PC-3 (cell line): ENCODE measurements at regions not wholly inside any gene's neighbourhood (a gene's known extent, or its start where the extent isn't known, plus 50 kb on each side); places are given as distances from the start of the nearest gene placed in this dataset.

Experiments used
- CTCF ChIP-seq: fragments of 300-600 bp; sonication (generic); conservative IDR thresholded peaks from 2 replicates; pipeline ENCODE4 v1.5.1; 2017; ENCODE audit warnings: antibody characterized with exemption, low read depth, mild to moderate bottlenecking, low read length
- EZH2 ChIP-seq: fragments of 300-600 bp; sonication (generic); IDR thresholded peaks from one replicate; pipeline ENCODE4 v1.6.1; 2017; ENCODE audit warnings: antibody characterized with exemption, mild to moderate bottlenecking, low read length; ENCODE audit not compliant: unreplicated experiment
- EZH2phosphoT487 ChIP-seq: fragments of 300-600 bp; sonication (generic); IDR thresholded peaks from 2 replicates; pipeline ENCODE4 v1.6.1; 2018; ENCODE audit warnings: mild to moderate bottlenecking, antibody characterized with exemption, low read length, borderline replicate concordance

GRCh38 chrX:81876437-81876836, 674.5 kb downstream of the SH3BGRL start:
- TF ChIP-seq EZH2, result no peak
- TF ChIP-seq CTCF, result no peak
- TF ChIP-seq EZH2phosphoT487, result no peak
